SIG-M5 treated with dmso at 0.1 percent for 504 hours (cell line): ENCODE measurements at regions not wholly inside any gene's neighbourhood (a gene's known extent, or its start where the extent isn't known, plus 50 kb on each side); places are given as distances from the start of the nearest gene placed in this dataset.
"Not testable (repeated sequence)": the region's sequence is repeated elsewhere in the genome, so short reads cannot be mapped to it uniquely, and the experiment has no call there.

Experiments used
- DNase-seq: peaks from one replicate; lab custom pipeline; 2025; ENCODE audit not compliant: unreplicated experiment; lab: John Stamatoyannopoulos, UW

DNA sequence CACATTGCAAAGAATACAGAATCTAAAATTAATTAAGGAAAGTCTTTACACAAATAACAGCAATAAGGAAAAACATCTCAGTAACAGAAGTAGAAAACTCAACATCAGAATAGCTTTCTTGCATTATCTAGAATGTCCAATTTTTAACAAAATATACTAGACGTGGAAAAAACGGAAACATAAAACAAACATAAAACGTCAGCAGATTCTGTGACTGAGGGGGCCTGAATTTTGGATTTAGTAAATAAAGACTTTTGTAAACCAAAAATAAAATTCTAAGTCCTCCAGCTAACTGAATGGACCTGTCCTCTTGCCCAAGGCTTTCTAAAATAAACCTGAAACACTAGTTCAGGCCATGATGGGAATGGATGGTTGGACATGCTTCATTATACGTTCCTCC lies 773.5 kb upstream of the LRRTM1 start:
- no peak for DNase-seq

DNA sequence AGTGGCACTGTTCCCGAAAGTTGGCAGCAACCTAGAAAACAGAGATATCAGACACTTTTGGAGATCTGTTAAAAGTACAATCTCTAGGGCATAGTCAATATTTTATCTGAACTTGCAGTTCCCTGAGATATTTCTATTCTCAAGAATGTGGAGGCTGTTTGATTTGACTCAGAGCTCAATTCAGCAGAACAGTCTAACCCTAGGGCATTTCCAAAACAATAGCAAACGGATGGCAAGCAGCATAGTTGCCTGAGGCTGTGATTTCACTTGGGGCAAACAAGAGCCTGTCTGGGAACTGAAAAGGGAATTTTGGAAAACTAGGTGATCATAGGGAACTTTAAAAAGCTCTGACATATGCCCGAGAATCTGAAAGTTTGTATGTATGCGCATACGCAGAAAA lies 772.8 kb upstream of the LRRTM1 start:
- DNase-seq = no peak

DNA sequence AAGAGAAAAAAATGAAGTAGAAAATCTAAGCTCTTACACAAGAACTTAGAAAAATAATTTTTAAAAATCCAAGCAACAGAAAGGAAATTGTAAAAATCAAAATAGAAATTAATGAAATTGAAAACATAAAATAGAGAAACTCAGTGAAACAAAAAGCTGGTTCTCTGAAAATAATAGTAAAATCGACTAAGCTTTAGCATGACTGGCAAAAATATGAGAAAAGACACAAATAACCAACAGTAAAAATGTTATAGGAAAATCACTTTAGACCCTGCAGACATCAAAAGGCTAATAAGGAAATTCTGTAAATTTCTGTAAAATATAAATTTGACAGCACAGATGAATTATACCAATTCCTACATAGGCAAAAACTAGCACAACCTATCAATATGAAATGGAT lies 768.9 kb upstream of the LRRTM1 start:
- DNase-seq = no peak

DNA sequence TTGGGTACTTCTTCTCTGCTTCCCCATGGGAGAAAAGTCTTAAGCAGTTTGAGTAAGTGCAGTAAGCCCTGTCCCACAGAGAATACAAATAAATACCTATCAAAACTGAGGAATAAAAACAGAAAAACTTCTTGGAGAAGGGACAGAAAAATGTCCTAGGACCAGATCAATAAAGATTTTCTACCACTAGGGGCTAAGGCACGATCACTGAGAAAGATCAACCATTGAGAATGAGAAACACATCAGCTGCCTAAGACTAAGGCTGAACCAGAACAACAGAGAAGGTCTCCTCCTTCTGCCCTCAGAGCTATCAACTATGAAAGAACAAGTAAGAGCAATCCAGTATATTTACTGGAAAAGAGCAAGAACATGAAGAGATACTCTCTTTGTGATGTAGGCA lies 763.6 kb upstream of the LRRTM1 start:
- DNase-seq = no peak

DNA sequence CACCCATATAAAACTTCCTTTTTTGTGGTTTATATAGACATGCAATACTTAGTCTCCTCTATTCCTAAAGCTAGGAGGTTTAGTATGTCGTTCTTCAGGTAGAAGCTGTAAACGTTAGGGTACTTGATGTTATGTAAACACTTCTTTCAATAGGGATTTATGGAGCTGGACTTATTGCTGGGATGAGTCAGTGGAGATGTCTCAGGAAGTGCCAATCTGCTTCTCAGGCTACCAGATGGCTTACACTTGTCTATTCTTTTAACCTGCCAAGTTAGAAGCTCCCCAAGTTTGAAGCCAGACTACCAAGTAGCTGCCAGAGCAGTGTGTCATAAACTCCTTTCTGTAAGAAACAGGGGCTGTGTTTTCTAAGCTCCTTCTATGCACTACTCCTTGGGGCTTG lies 756.5 kb upstream of the LRRTM1 start:
- no peak for DNase-seq

DNA sequence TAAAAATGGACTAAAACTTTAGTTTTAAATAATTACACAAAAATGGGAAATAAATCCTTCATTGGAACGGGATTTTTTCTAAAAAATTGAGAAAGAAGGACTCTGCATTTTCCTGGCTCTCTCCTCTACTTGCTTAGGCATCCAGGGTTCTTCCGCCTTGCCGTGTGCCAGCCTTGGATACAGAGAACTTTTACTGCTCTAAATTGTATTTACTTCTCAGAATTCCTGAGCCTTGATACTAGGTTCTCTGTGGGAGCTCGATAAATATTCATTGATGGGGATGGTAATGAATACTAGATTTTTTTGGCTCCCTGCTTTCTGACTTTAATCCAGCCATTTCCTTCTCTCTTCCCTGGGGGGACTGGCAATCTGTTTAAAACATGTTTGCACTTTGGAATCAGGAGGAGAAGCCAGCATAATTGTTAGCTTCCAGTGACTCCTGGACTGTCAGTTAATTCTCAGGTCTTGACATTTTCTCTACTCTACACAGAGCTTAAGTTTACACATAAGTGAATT lies 746.1 kb upstream of the LRRTM1 start:
- no peak for DNase-seq

DNA sequence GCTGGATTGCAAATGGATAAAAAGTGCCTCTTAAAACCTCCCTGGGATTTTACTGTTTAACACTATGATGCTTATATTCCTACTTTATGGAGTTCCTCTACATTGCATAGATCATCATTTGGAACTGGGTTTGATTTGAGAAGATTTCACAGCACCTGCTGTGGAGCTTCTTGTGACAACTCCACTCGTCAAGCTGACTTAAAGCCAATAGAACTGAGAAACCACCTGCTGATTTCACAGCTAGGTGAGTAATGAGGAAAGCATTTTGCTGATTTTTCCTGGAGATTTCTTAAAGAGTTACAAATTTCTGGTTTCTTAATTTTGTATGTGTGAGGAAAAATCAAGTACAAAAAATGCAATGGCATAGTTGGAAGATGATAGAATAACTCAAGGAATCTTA lies 739.1 kb upstream of the LRRTM1 start:
- no peak for DNase-seq

DNA sequence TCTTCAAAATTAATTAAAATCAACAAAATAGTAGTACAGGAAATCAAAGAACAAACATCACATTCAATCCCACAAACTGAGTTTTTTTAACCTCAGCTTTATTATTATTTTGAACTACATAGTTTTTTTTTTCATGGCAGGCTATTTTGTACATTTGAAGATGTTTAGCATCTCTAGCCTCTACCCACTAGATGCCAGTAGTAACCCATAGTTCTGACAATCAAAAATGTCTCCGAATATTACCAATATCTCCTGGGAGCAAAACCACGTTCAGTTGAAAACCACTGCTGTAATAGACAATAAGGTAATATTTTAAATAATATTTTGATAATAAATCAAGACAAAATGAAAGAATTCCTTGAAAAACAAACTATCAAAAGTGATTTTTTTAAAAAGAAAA lies 702.6 kb upstream of the LRRTM1 start:
- no peak for DNase-seq

DNA sequence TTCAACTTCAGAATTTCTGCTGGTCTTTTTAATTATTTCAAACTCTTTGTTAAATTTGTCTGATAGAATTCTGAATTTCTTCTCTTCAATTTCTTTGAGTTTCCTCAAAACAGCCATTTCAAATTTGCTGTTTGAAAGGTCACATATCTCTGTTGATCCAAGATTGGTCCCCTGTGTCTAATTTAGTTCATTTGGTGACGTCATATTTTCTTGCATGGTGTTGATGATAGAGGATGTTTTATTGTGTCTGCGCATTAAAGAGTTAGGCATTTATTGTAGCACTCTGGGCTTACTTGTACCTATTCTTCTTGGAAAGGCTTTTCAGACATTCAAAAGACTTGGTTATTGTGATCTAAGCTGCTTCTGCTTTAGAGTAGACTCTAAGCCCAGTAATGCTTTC lies 698.4 kb upstream of the LRRTM1 start:
- DNase-seq = no peak

DNA sequence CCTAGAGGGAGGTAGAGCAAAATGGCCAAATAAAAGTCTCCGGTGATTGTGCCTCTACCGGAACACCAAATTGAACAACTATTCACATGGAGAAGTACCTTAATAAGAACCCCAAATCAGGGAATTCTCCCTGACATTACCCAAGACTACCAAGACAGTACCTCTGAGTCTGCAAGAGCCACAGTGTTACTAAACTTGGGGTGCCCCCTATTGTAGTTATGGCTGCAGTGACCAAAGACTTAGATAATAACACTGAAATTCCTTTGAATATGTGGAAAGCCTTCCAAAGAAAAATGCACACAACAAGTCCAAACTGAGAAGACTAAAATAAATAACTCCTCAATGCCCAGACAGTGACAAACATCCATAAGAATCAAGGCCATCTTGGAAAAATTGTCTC lies 682.9 kb upstream of the LRRTM1 start:
- no peak for DNase-seq

DNA sequence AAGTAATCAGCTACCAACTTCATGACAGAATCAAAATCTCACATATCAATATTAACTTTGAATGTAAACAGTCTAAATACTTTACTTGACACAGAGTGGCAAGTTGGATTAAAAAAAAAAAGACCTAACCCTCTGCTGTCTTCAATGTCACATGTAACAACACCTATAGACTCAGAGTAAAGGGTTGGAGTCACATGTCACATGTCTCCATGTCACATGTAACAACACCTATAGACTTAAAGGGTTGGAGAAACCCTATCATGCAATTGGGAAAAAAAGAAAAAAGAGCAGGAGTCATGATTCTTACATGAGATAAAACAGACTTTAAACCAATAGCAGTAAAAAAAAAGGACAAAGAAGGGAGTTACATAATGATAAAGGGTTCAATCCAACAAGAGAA lies 665.3 kb upstream of the LRRTM1 start:
- no peak for DNase-seq

DNA sequence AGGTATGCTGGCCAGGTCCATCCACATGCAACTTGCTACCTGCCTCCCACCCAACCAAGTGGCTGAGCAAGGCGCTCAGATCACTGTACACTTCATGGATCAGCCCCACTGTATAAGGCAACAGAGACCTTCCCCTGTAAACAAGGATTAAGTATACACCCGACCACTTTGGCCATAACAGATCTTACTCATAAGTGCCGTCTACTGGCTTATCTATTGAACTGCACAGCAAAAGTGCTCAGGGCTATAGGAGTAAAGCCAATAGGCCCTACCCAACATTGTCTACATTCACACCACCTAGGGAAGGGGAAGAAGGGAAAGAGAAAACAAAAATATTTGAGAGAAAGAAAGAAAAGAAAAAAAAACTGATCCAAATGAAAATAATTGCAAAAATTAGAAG lies 663.9 kb upstream of the LRRTM1 start:
- DNase-seq = no peak

DNA sequence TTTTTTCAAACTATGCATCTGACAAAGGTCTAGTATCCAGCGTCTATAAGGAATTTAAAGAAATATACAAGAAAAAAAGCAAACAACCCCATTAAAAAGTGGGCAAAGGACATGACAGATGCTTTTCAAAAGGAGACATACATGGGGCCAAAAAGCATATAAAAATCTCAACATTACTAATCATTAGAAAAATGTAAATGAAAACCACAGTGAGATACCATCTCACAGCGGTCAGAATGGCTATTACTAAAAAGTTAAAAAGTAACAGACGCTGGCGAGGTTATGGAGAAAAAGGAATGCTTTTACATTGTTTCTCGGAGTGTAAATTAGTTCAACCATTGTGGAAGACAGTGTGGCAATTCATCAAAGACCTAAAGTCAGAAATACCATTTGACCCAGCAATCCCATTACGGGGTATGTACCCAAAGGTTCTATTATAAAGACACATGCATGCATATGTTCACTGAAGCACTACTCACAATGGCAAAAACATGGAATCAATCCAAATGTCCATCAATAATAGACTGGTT lies 643.1 kb upstream of the LRRTM1 start:
- no peak for DNase-seq

DNA sequence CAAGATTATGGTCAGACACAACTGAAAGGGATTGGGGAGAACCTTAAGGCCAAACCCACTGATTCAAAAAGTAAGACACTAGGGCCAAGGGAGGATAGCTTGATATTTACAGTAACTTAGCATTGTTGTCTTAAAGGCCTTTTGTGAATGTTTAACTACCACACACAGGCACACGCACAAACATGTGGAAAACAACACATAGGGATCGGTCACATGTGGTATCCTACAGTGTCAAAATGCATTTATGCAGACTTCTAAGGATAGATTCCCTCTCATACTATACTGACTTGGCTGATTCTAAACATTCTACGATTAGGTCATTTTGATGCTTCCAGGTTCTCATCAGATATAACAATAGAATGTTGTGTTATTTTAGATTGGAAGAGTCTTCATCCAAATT lies 638.9 kb upstream of the LRRTM1 start:
- no peak for DNase-seq

DNA sequence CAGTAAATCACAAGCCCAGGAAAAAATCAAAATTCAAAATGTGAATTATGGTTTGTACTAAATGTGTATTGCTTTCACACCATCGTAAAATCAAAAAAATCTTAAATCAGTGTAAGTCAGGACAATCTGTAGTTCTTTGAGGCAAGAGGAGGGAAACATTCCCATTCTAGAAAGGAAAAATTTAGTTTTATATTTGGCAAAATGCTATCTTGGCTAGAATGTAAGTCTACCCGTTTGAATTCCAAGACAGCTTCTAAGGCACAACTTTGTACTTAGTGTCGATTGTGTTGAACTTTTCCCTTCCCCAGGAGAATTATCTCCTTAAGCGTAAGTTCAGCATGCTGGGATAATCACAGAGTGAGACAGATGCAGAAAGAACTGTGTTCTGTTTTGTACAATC lies 638.2 kb upstream of the LRRTM1 start:
- no peak for DNase-seq

DNA sequence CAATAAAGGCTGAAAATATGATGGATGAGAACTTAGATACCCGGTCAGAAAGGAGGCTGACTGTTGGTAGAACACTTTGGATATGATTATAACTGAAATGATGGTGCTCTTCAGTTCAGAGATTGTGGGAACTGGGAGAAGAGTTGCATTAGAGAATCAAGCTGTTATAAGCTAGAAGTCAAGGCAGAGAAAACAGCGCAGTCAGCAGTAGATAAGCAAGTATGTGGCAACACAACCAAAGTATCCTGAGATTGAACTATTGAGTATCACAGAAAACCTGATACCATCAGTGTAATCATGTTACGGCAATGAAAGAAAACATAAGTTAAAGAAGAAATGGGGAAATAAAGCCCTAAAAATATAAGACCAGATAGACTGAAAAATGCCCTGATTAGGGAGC lies 633.9 kb upstream of the LRRTM1 start:
- DNase-seq = no peak

DNA sequence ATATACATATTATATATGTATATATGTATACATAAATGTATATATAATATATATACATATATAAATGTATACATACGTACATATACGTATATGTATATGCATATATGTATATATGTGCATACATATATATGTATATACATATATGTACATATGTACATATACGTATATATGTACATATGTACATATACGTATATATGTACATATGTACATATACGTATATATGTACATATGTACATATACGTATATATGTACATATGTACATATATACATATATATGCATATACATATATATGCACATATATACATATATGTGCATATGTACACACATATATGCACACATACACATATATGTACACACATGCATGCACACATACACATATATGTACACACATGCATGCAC lies 627.3 kb upstream of the LRRTM1 start:
- not testable (repeated sequence) for DNase-seq

DNA sequence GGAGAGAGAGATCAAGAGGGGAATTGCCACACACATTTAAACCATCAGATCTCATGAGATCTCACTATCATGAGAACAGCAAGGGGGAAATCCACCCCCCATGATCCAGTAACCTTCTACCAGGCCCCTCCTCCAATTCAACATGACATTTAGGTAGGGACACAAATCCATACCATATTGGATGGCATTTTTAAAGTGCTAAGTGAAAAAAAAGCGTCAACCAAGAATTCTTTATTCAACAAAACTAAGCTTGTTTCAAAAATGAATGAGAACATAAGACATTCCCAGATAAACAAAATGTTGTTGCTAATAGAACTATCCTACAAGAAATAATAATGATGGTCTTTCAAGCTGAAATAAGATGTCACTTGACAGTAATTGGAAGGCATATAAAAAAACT lies 626.2 kb upstream of the LRRTM1 start:
- DNase-seq = no peak

DNA sequence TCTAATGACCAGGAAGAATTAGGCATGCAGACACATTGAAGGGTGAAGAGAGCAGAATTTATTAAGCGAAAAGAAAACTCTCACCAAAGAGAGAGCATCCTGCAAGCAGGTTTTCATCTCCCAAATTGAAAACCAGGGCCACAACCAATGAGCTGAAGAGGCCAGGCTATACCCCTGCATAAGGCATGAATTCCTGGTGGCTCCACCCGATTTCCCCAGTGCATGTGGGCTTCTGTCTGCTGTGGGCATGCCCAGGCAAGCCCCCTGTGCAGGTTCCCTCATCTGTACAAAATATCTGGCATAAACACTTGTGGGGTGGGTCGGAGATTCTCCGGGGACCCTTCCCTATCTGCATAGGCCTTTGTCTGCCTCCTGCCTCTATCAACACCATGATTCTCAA lies 621.6 kb upstream of the LRRTM1 start:
- DNase-seq = no peak

DNA sequence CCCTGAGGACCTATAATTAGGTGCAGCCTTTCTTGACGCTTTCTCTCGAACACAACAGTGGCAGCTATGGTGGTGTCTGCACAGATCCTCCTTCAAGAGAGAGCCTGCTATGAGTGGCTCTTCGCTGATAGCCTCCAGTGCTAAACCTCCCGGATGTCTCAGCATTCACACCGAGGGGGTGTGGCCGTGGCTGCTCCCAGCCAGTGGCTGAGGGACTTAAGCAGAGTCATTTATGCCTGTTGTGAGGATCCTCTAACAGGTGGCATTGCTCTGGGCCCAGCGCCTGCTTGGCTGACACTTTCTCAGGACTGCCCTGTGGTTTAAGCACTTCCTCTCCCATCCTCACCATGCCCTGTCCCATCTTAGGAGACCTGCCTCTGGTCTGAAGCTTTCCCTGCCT lies 592.0 kb upstream of the LRRTM1 start:
- DNase-seq = no peak

DNA sequence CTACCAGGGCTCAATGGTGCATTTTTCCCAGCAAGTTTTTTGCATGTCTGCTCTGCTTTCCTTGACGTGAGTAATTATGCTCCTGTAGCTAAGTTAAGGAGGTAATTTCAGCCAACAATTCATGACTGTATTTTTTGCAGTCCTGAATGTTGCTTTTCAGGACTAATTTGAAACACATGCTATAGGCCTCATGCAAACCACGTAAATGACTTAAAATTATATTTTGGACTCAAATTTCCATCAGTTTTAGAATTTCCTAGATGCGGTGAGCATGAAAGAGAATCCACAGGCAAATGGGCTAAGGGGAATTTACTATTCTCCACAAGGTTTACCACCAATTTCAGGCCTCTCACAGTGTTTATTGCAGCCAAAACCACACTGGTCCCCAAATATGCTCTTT lies 589.9 kb upstream of the LRRTM1 start:
- DNase-seq = no peak

DNA sequence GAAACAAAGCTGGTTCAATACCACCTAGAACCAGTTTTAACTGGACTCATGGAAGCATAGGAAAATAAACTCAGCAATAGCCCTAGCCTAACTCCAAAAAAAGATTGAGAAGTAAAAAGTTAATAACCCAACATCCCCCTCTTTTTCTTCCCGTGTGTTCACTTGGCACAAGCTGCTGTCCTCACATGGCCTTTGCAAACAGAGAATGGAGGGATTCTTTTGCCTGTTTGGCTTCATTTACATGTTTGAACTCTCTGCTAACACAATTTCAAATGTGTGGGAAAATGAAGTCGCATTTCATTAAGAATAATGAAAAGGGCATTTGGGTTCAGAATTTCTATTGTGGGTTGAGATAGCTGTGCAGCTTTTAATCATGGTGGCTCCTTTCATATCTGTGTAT lies 589.2 kb upstream of the LRRTM1 start:
- no peak for DNase-seq

DNA sequence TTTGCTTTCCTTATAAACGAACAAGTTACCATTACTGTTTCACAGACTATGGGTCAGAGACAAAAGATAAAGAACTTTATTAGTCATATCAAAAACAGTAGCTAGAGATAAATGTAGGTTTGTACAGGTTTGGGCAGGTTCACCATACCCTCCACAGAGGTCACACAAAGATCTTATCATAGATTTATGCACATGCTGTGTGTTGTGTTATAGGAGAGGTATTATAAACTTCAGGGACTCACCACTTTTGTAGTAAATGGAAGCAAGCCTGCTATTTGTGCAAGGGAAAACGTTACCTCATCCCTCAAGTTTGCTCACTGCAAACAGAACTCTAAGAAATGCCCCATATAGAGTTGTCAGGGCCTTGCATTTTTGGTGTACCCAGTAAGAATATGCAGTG lies 584.5 kb upstream of the LRRTM1 start:
- no peak for DNase-seq

DNA sequence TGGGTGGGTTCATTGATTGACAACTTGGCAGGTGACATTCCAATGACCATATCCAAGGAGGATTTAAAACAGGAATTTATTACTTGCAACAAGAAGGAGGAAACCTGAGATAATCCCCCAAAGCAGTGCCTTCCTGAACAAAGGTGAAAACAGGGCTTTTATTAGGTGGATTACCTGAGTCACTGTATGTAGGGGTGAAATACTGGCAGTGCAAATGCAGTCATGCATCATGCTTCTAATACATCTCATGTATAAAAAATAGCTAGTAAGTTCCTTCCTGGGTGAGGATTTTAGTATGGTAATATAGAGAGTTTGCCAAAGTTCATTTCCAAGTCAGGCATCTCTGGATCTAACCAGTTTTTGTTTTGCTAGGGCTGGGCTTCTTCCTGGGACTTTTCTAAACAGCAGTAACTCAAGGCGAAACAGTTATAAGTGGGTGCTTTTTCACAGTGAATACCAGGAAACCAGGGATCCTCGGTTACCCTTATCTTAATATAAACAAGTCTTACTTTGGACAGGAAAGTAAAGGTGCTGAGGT lies 583.4 kb upstream of the LRRTM1 start:
- DNase-seq = no peak
